Endothelial cell of umbilical vein (primary cell): ENCODE measurements at regions not wholly inside any gene's neighbourhood (a gene's known extent, or its start where the extent isn't known, plus 50 kb on each side); places are given as distances from the start of the nearest gene placed in this dataset.

Source experiments
- BruUV-seq: library from RNA; stranded (reverse); fragments of 400-500 nt; replicated peaks from 2 replicates; lab custom pipeline; 2021; lab: Mats Ljungman, UMichigan
- CTCF ChIA-PET: fragments of 300-600, 350-600 bp; sonication (Branson Sonifier 250); formaldehyde crosslinking; loops from one replicate; lab custom pipeline; 2021; ENCODE audit warnings: antibody characterized with exemption, inconsistent platforms; lab: Charles Lee
- POLR2A ChIA-PET: fragments of 300-600, 350-600 bp; sonication (Branson Sonifier 250); formaldehyde crosslinking; loops from one replicate; lab custom pipeline; 2021; ENCODE audit warnings: antibody characterized with exemption, inconsistent platforms; lab: Charles Lee
- DNase-seq: peaks from one replicate; pipeline ENCODE4 v3.0.0-alpha.2; 2011; ENCODE audit warnings: low read depth, low spot score
- FAIRE-seq: peaks from 2 replicates; lab custom pipeline; 2011; peaks lifted over from hg19 to GRCh38; lab: Jason Lieb, UNC
- H2AFZ ChIP-seq: 2 replicates; pipeline ENCODE4 v1.6.0; 2012; ENCODE audit warnings: low read depth, low read length, control low read depth, inconsistent platforms
- H3K27ac ChIP-seq: 2 replicates; pipeline ENCODE4 v1.5.1; 2011; ENCODE audit warnings: low read depth, mild to moderate bottlenecking, control low read depth, low read length, moderate library complexity; ENCODE audit not compliant: insufficient read depth
- H3K27me3 ChIP-seq, 2 experiments: 2 replicates each; pipeline versions ENCODE4 v1.6.0 to v1.6.1; 2011; ENCODE audit warnings: low read length in 2 of 2, mixed read lengths in 1 of 2; ENCODE audit not compliant: control insufficient read depth in 2 of 2, insufficient read depth in 2 of 2
- H3K36me3 ChIP-seq, 2 experiments: 2 replicates in 1 of 2; 3 replicates in 1 of 2; pipeline ENCODE4 v1.5.1; 2011; ENCODE audit warnings: low read length in 2 of 2, mild to moderate bottlenecking in 1 of 2, moderate library complexity in 1 of 2; ENCODE audit not compliant: control insufficient read depth in 2 of 2, insufficient read depth in 2 of 2; ENCODE audit errors: extremely low read depth in 1 of 2
- H3K4me1 ChIP-seq: 3 replicates; pipeline ENCODE4 v1.5.1; 2011; ENCODE audit warnings: mild to moderate bottlenecking, low read length; ENCODE audit not compliant: control insufficient read depth, insufficient read depth; ENCODE audit errors: extremely low read depth
- H3K4me2 ChIP-seq: 2 replicates; pipeline ENCODE4 v1.6.1; 2011; ENCODE audit warnings: low read length, control low read depth, mixed read lengths; ENCODE audit not compliant: insufficient read depth
- H3K4me3 ChIP-seq, 3 experiments: fragments of 200-600 bp in 1 of 3; sonication (generic), shearing (Covaris generic) in 1 of 3; replicated peaks in 1 of 3; 2 replicates each; pipeline ENCODE4 v1.5.1; 2011 to 2016; ENCODE audit warnings: control low read depth in 3 of 3, low read length in 3 of 3, mild to moderate bottlenecking in 2 of 3, inconsistent platforms in 1 of 3, low read depth in 1 of 3, moderate library complexity in 1 of 3; ENCODE audit not compliant: insufficient read depth in 1 of 3
- H3K79me2 ChIP-seq: 2 replicates; pipeline ENCODE4 v1.6.0; 2012; ENCODE audit warnings: low read length, inconsistent platforms; ENCODE audit not compliant: control insufficient read depth, insufficient read depth
- H3K9ac ChIP-seq: replicated peaks from 2 replicates; pipeline ENCODE3; 2011; ENCODE audit warnings: low read length, control low read depth; ENCODE audit not compliant: insufficient read depth; ENCODE audit errors: extremely low read depth
- H3K9me1 ChIP-seq: replicated peaks from 3 replicates; pipeline ENCODE4 v1.6.0; 2011; ENCODE audit warnings: mild to moderate bottlenecking, low read length; ENCODE audit not compliant: control insufficient read depth, insufficient read depth; ENCODE audit errors: extremely low read depth
- H3K9me3 ChIP-seq: replicated peaks from 2 replicates; pipeline ENCODE4 v1.5.1; 2012; ENCODE audit warnings: low read length, inconsistent platforms; ENCODE audit not compliant: control insufficient read depth, insufficient read depth
- H4K20me1 ChIP-seq: replicated peaks from 2 replicates; pipeline ENCODE3; 2011; ENCODE audit warnings: mild to moderate bottlenecking, low read length; ENCODE audit not compliant: control insufficient read depth, insufficient read depth; ENCODE audit errors: extremely low read depth
- EZH2 ChIP-seq: IDR thresholded peaks from 2 replicates; pipeline ENCODE4 v1.6.1; 2012; ENCODE audit warnings: borderline replicate concordance, low read depth, mild to moderate bottlenecking, moderate library complexity, low read length, inconsistent platforms; ENCODE audit not compliant: severe bottlenecking
- GATA2 ChIP-seq: IDR thresholded peaks from 2 replicates; pipeline ENCODE4 v1.7.0; 2011; ENCODE audit warnings: low read depth, mild to moderate bottlenecking, moderate library complexity, mixed read lengths, low read length; ENCODE audit not compliant: insufficient read length, insufficient read depth
- POLR2A ChIP-seq: IDR thresholded peaks from 2 replicates; pipeline ENCODE4 v1.6.1; 2012; ENCODE audit warnings: low read depth, mild to moderate bottlenecking, control low read depth, low read length
- POLR2AphosphoS5 ChIP-seq: IDR thresholded peaks from 2 replicates; pipeline ENCODE4 v1.6.1; 2012; ENCODE audit warnings: low read depth, mild to moderate bottlenecking, control low read depth, low read length, moderate library complexity; ENCODE audit not compliant: insufficient read depth
- dilution Hi-C: fragments of 300-500 bp; cut with MboI; formaldehyde crosslinking; loops from one replicate; pipeline ENCODE4 v1.15.0; 2019; ENCODE audit warnings: low sequenced_read_pairs; ENCODE audit not compliant: extremely low pct_ligation_motif_present
- intact Hi-C: fragments of 100-400 bp; cut with micrococcal nuclease; formaldehyde crosslinking; loops from one replicate; pipeline ENCODE4 v1.10.0; 2022

DNA sequence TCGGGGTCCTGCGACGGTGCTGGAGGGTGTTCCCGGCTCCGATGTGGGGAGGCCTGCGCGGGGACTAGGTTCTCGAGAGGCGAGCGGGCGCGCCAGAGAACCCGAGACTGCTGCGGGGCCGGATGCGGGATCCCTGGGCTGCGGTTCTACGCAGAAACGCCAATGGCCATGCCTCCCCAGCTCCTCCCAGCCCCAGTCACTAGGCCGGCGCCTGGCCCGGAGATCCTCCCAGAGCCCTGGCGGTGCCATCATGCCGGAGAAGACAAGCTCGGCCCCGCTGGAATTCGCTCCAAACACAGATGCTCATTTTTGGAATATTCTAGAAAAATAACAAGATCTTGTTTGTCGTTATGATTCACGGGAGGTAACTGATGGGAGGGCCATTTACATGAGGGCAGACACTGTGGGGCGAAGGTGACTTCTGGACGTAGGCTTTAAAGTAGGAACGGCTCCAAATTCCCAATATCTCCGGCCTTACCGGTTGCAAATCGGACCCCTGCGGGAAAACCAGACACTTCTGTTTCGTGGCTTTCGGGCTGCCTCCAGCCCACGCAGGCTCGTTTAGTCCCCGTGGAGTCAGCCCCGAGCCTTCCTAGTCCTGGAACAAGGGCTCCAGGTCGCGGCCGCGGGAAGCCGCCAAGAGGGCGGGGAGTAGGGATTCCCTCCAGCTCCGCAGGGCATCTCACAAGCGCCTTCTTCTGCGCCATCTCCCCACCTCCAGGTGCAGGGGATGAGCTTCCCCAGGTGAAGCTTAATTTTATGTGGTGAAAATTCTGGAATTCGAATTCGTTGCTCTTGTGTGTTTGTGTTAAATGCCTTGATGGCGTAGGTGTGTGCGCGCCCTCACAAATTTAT lies 74.8 kb upstream of the POLG start:
- dilution Hi-C loops, result no loop called here
- H3K36me3 ChIP-seq, result no peaks in the 10 kb centered on the region
- FAIRE-seq (no peak), DNase-seq (no peak)
- no peak for TF ChIP-seq GATA2
- no peak for TF ChIP-seq POLR2A
- TF ChIP-seq EZH2, result peak; percentile 19
- ChIA-PET POLR2A (no interaction called here), CTCF (interaction anchor here (2.5 to 2.9 kb wide), 2 partner anchors 8 to 50 kb away, joined by 9 to 13 read pairs; no protein-coding TSS in a partner anchor)
- intact Hi-C loops, result no loop called here
- no peak overlapping the region for H3K9ac ChIP-seq
- no peaks in the 10 kb centered on the region for H4K20me1 ChIP-seq
- no peaks in the 10 kb centered on the region for H3K4me1 ChIP-seq
- H3K27ac ChIP-seq, result no peak overlapping the region
- H3K79me2 ChIP-seq, result no peaks in the 10 kb centered on the region
- BruUV-seq, result no TSS peak
- no peaks in the 10 kb centered on the region for H3K9me3 ChIP-seq
- H3K4me2 ChIP-seq, result no peak overlapping the region
- H3K4me3 ChIP-seq, result no peak overlapping the region
- peaks cover 95 to 100% of the 10 kb centered on the region in 2 experiments for H3K27me3 ChIP-seq
- H3K9me1 ChIP-seq, result no peaks in the 10 kb centered on the region
- no peak overlapping the region for H2AFZ ChIP-seq

DNA sequence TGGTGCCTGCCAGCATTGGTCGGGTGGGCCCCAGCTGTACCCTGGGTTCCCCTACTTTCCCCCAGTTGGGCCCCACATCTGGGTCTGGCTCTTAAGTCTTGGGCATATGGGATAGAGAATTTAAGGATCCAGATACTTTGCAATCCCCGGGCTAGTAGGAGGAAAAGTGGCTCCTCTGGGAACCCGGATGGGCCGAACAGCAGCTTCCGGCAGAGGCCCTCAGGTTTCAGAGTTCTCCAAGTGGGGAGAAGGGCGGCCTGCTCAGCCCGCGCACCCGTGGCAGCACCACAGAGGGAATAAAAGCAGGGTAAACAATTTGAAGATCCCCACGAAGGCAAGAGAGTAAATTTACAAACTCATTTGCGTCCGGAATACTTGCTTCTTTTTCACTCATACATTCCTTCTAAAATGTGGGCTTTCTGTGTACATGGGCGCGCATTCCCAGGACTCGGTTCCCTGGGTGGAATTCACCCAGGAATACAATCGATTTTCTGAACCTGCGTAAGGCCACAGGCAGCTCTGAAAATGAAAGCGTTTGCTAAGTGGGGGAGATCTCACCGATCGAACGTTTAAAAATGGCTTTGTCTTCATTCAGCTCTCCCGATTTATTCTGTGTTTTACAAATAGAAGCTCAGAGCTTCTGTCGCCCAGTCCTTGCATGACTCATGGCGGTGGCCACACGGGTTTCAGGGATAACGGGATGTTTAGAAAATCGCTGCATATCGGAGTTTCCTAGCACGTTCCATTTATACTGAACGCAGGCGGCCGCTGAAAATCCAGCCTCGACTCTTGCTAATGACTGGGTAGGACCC lies 74.0 kb upstream of the POLG start:
- intact Hi-C loops, result no loop called here

More for the DNA sequence above, 74.0 kb upstream of the POLG start:
- H3K4me3 ChIP-seq, result no peak overlapping the region
- H4K20me1 ChIP-seq, result no peaks in the 10 kb centered on the region
- H3K9ac ChIP-seq, result no peak overlapping the region
- H3K27ac ChIP-seq, result no peak overlapping the region
- H3K4me2 ChIP-seq, result peak overlapping the region; percentile 24
- H3K27me3 ChIP-seq, result peaks cover 96 to 100% of the 10 kb centered on the region in 2 experiments
- BruUV-seq, result no TSS peak
- dilution Hi-C loops, result no loop called here
- H3K4me1 ChIP-seq, result no peaks in the 10 kb centered on the region
- ChIA-PET POLR2A (no interaction called here), CTCF (interaction anchor here (2.5 to 2.9 kb wide), 2 partner anchors 8 to 49 kb away, joined by 9 to 13 read pairs; no protein-coding TSS in a partner anchor)
- no peaks in the 10 kb centered on the region for H3K9me1 ChIP-seq
- FAIRE-seq (no peak), DNase-seq (peak; percentile 7)
- TF ChIP-seq POLR2AphosphoS5 (no peak), EZH2 (peak; percentile 71)
- no peaks in the 10 kb centered on the region for H3K36me3 ChIP-seq
- no peaks in the 10 kb centered on the region for H3K79me2 ChIP-seq
- no peaks in the 10 kb centered on the region for H3K9me3 ChIP-seq
- no peak overlapping the region for H2AFZ ChIP-seq
